GM18502 (cell line): ENCODE measurements at regions not wholly inside any gene's neighbourhood (a gene's known extent, or its start where the extent isn't known, plus 50 kb on each side); places are given as distances from the start of the nearest gene placed in this dataset.
"Not testable (repeated sequence)": the region's sequence is repeated elsewhere in the genome, so short reads cannot be mapped to it uniquely, and the experiment has no call there.

Experiments used
- ATAC-seq: cut with Tn5 transposase; IDR thresholded peaks from one replicate; pipeline ENCODE4 v1.9.1; 2021; ENCODE audit warnings: mild to moderate bottlenecking; ENCODE audit not compliant: unreplicated experiment, poor library complexity

DNA sequence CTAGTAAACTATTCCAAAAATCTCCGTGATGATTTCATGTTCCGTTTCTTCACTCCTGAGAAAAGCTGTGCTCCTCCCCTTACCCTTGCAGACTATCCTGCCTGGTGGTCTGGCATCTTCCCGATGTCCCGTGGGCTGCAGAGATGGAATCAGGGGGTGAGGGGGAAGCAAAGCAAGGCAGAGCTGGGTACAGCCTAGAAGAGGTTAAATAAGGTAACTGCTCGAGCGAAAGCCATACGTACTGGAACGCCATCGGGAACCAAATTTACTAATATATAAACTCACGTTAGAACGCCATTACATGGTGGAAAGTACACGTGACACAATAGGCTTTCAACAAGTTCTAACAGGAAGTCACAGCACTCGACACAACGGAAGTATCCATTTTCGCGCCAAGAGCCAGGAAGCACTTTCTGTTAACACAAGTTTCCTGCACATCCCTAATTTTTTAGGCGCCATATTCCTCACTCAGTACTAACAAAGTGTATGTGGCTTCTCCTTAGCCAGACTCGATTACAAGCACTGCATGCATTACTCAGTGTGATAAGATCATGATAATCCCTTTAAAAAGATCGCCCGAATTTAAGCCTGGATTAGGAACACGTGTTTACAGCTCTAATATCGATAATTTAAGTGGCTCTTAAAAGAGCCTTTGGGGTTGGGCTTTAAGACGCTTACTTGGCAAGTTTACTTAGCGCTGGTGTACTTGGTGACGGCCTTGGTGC lies 101.6 kb upstream of the PRSS16 start:
- ATAC-seq: no peak

- ATAC-seq: not testable (repeated sequence)
These were observed 101.1 kb upstream of the PRSS16 start for GRCh38 chr6:27146456-27146705.

GRCh38 chr6:27146706-27147505 lies 100.6 kb upstream of the PRSS16 start:
- peak; percentile 76 for ATAC-seq

DNA sequence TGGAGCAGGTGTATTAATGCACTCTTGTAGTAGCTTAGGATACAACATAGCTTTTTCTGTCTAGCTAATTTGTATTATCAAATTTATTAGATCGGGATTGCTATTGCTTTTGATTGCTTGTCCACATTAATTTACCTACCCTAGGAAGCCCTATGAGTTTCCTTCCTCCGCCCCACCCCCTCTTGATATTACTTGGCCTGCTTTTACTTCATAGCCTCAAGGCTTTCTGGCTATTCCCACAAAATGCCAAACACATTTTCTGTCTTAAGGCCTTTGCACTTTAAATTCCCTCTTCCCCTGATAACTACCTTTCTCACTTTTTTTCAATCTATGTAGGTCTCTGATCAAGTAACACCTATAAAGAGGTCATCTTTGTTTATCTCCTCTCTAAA lies 99.1 kb upstream of the PRSS16 start:
- no peak for ATAC-seq

DNA sequence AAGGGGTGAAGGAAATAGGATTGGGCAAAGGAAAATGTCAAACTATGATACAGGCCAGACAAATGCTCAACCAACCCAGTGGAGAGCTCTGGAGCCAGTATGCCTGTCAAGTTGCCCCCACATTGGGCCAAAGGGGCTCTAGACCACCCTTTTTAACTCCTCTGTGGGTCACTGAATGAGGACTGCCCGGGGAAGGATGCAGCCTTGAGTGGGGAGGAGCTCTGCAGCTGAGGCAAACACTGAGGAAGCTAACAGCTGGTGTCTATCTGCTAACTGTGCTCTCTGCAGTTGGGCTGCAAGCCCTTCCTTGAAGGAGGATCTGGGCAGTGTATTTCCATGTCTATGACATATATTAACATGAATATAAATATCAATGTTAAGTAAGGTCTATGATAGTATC lies 98.4 kb upstream of the PRSS16 start:
- ATAC-seq: no peak

DNA sequence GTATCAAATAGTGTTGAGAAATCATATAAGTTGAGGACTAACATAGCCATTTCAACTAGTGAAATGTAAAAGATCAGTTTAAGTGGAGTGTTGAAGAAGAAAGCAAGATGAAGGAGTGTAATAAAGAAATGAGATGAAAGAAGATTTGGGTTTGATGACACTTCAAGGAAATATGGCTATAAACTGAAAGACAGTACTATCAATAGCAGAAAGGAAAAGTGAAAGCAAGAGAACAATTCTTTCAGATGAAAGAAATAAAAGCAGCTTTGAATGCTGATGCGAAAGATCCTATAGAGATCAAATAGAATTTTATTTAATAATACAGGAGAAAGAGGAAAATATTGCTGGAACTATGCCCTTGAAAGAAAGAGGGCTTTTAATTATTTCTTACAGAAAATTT lies 92.8 kb upstream of the PRSS16 start:
- no peak for ATAC-seq

GRCh38 chr6:27156874-27157458 lies 90.5 kb upstream of the PRSS16 start:
- ATAC-seq: no peak

DNA sequence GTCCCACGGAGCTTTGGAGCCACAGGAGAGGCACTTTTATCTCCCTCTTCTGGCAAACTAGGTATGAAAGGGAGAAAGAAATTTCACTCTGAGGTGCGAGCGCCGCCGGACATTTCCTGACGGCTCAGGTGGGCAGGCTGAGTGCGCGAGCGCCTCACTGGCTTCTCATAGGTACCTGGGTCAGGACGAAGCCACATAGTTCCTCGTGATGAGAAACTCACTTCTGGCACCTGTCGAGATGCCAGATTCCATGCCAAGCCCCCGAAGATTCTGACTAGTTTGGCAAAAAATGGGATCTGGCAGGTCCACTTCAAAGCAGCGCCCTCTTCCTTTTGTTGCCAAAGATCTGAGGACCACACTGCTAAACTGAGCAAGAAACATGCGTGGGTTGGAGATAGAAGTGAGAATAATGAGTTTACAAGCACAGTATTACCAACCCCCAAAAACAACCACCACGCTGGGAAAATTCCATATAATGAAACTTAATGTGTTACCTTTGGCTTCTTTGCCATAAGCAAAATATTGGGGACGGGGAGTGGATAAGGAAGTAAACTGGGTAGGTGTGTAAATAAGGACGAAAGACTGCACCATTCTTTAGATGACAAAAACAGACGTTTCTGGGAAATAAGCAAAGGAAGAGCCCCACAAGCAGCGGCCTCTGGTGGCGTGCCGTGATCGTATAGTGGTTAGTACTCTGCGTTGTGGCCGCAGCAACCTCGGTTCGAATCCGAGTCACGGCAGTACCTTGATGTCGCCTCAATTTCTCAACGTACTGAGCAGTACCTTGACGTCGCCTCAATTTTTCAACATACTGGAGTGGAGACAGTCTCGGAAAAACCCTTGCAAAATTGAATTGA lies 89.8 kb upstream of the PRSS16 start:
- ATAC-seq: peak; percentile 45

DNA sequence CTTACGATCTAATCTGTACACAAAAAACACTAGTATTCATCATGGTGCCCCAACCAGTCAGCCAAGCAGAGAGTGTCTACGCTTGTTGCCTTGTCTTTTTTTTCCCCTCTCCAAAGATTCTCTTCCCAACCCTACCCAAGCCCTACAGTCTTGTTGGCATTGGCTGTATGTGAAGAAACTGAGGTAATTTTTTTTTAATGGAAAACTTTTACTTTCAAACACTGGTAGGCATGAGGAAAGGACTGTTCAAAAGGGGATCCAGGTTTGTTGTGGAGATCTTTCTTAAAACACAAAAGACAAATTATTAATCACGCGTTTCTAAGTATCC lies 89.2 kb upstream of the PRSS16 start:
- no peak for ATAC-seq

DNA sequence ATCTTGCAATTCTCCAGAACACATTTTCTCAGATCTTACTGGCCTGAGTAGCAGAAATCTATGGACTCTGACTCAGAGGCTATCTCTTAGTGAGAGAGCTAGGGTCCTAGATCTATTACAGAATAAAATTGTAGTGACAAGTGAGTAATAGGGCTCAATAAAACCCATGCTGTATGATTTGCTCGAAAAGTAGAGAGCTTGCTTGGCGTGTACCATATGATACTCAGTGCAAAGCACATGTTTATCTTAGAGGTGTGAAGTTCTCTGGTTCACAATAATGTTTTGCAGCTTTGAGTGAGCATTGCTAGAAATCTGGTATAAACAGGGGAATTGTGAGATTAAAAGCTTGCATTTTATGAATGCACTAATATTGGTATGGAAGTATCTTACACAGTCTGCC lies 87.8 kb upstream of the PRSS16 start:
- no peak for ATAC-seq

GRCh38 chr6:27161115-27161514 lies 86.4 kb upstream of the PRSS16 start:
- no peak for ATAC-seq

DNA sequence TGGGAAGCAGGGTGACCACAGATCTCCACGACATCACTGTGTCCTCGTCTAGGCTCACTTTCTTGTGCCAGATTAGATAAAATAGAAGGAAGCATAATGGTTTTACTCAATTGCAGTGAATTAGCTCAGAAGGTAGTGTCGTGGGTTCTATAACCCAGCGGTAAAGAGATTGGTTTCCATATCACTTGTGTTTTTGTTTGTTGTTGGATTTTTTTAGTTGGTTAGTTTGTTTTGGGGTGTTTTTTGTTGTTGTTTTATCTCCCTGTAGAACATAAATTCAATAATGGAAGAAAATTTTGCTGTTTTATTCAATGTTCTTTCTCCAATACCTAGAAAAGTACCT lies 85.9 kb upstream of the PRSS16 start:
- ATAC-seq: no peak

DNA sequence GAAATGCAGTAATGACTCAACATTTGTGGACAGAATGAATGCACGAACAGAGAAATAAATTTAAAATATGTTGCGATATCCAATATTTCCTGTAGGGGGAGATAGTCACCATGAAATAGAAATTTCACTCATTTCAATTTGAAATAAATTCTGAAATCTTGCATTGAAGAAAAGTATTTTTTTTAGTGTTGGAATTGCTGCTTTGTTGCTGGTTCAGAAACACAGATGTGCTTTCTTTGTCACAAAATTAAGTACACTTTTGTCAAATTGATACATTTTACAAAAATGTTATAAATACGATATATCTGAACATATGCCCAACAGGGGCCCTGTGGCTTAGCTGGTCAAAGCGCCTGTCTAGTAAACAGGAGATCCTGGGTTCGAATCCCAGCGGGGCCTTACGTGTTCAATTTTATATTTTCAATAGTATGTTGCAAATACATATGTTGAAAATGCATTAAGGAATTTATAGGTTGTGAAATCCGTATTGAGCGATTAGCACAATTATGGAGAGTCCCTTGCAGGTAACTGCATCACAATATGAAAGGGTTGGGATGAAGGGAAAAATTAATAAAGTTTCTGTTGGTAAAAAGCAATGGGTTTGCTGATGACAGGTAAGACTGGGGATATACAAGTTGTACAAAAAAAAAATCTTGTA lies 85.4 kb upstream of the PRSS16 start:
- no peak for ATAC-seq

GRCh38 chr6:27163834-27164233 lies 83.7 kb upstream of the PRSS16 start:
- ATAC-seq: no peak

GRCh38 chr6:27168108-27168507 lies 79.4 kb upstream of the PRSS16 start:
- ATAC-seq: no peak

DNA sequence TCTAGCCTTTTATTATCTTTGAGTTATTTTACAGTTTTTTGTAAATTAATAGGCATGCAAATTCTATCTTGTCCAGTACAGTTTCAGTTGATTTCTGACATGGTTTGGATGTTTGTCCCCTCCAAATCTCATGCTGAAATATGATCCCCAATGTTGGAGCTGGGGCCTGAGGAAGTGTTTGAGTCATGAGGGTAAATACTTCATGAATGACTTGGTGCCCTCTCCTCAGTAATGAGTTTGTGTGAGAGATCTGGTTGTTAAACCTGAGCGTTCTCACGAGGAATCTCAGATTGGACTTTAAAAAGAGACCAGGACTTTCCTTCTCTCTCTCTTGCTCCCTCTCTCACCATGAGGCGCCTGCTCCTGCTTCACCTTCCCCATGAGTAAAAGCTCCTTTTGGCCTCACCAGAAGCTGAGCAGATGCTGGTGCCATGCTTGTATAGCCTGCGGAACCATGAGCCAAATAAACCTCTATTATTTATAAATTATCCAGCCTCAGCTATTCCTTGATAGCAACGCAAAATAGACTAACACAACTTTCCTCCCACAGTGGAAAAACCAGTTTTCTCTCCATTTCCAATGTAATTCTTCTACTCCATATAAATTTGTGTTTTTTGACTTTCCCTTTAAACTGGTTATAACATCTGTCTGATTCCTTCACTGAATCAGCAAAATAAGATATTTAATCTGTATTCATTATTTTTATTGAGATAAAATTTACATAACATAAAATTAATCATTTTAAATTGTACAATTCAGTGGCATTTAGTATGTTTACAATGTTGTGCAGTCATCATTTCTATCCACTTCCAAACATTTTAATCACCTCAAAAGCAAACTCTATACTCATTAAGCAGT lies 78.7 kb upstream of the PRSS16 start:
- ATAC-seq: no peak

DNA sequence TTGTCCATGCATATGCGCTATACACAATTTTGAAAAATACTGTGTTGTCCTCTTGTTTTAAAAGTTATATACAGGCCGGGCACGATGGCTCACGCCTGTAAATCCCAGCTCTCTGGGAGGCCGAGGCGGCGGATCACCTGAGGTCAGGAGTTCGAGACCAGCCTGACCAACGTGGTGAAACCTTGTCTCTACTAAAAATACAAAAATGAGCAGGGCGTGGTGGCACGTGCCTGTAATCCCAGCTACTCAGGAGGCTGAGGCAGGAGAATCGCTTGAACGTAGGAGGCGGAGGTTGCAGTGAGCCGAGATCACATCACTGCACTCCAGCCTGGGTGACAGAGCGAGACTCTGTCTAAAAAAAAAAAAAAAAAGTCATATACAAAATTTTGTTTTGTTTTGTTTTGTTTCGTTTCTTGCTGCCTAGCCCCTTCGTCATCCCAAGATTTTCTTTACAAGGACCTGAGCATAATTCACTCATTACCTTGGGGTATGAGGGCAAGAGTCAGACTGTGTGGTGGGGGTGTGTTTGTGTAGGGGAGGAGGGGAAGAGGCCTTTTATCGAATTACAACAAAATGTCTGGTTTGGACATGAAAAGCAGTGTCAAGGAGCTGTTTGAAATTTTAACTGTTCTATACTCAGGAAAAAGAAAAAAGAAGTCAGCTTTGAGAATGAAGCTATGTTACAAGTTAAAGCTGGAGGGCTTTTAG lies 74.8 kb upstream of the PRSS16 start:
- ATAC-seq: not testable (repeated sequence)

GRCh38 chr6:27173232-27173601 lies 74.3 kb upstream of the PRSS16 start:
- ATAC-seq: not testable (repeated sequence)

- ATAC-seq: no peak
These were observed 72.5 kb upstream of the PRSS16 start for GRCh38 chr6:27174958-27175357.
